ENCODE measurements at regions not wholly inside any gene's neighbourhood (a gene's known extent, or its start where the extent isn't known, plus 50 kb on each side); places are given as distances from the start of the nearest gene placed in this dataset.

GRCh38 chr12:115489253-115489652, 788.2 kb downstream of the MED13L start:
- H3K27ac Mint-ChIP-seq: no peak overlapping the region
- TF ChIP-seq CTCF (IDR thresholded peaks at IDR 0.05; ENCODE audit: unreplicated experiment): no peak
- no peak overlapping the region for H3K4me3 Mint-ChIP-seq (ENCODE audit: low read depth)
- no peaks in the 10 kb centered on the region for H3K36me3 Mint-ChIP-seq (ENCODE audit: insufficient read depth)
- DNase-seq (ENCODE audit: low spot score, unreplicated experiment): no peak
- peaks cover 44% of the 10 kb centered on the region for H3K27me3 Mint-ChIP-seq
- peaks cover 4% of the 10 kb centered on the region for H3K9me3 Mint-ChIP-seq (ENCODE audit: low read depth)
- peaks cover 18% of the 10 kb centered on the region for H3K4me1 Mint-ChIP-seq (ENCODE audit: low read depth)

- no peak overlapping the region for H3K27ac Mint-ChIP-seq
- peaks cover 4% of the 10 kb centered on the region for H3K9me3 Mint-ChIP-seq (ENCODE audit: low read depth)
- H3K4me3 Mint-ChIP-seq (ENCODE audit: low read depth): no peak overlapping the region
- H3K36me3 Mint-ChIP-seq (ENCODE audit: insufficient read depth): no peaks in the 10 kb centered on the region
- TF ChIP-seq CTCF (IDR thresholded peaks at IDR 0.05; ENCODE audit: unreplicated experiment): no peak
- no peak for DNase-seq (ENCODE audit: low spot score, unreplicated experiment)
- peaks cover 19% of the 10 kb centered on the region for H3K4me1 Mint-ChIP-seq (ENCODE audit: low read depth)
- H3K27me3 Mint-ChIP-seq: peaks cover 28% of the 10 kb centered on the region
Measured at GRCh38 chr12:115485967-115486366, 791.5 kb downstream of the MED13L start.

- H3K27me3 Mint-ChIP-seq: peaks cover 28% of the 10 kb centered on the region
- no peak for DNase-seq (ENCODE audit: low spot score, unreplicated experiment)
- peaks cover 2% of the 10 kb centered on the region for H3K36me3 Mint-ChIP-seq (ENCODE audit: insufficient read depth)
- no peak overlapping the region for H3K4me3 Mint-ChIP-seq (ENCODE audit: low read depth)
- peaks cover 21% of the 10 kb centered on the region for H3K4me1 Mint-ChIP-seq (ENCODE audit: low read depth)
- no peak for TF ChIP-seq CTCF (IDR thresholded peaks at IDR 0.05; ENCODE audit: unreplicated experiment)
- no peak overlapping the region for H3K27ac Mint-ChIP-seq
- peaks cover 7% of the 10 kb centered on the region for H3K9me3 Mint-ChIP-seq (ENCODE audit: low read depth)
Measured at GRCh38 chr12:115485503-115485902, 792.0 kb downstream of the MED13L start.

- Mint-ChIP-seq H3K4me3 (ENCODE audit: low read depth) (no peak overlapping the region), H3K27ac (no peak overlapping the region), H3K9me3 (ENCODE audit: low read depth) (peaks cover 8% of the 10 kb centered on the region), H3K4me1 (ENCODE audit: low read depth) (peaks cover 20% of the 10 kb centered on the region), H3K36me3 (ENCODE audit: insufficient read depth) (peaks cover 2% of the 10 kb centered on the region), H3K27me3 (peaks cover 23% of the 10 kb centered on the region)
- no peak for DNase-seq (ENCODE audit: low spot score, unreplicated experiment)
- TF ChIP-seq CTCF (IDR thresholded peaks at IDR 0.05; ENCODE audit: unreplicated experiment): no peak
Measured at GRCh38 chr12:115482943-115483342, 794.5 kb downstream of the MED13L start.

GRCh38 chr12:115481141-115481540, 796.4 kb downstream of the MED13L start:
- no peak for TF ChIP-seq CTCF (IDR thresholded peaks at IDR 0.05; ENCODE audit: unreplicated experiment)
- H3K36me3 Mint-ChIP-seq (ENCODE audit: insufficient read depth): peaks cover 2% of the 10 kb centered on the region
- H3K4me3 Mint-ChIP-seq (ENCODE audit: low read depth): no peak overlapping the region
- H3K27ac Mint-ChIP-seq: no peak overlapping the region
- H3K9me3 Mint-ChIP-seq (ENCODE audit: low read depth): peaks cover 8% of the 10 kb centered on the region
- H3K4me1 Mint-ChIP-seq (ENCODE audit: low read depth): peaks cover 17% of the 10 kb centered on the region
- no peak for DNase-seq (ENCODE audit: low spot score, unreplicated experiment)
- peaks cover 5% of the 10 kb centered on the region for H3K27me3 Mint-ChIP-seq
